ENCODE measurements at regions not wholly inside any gene's neighbourhood (a gene's known extent, or its start where the extent isn't known, plus 50 kb on each side); places are given as distances from the start of the nearest gene placed in this dataset.

- TF ChIP-seq CTCF (conservative IDR thresholded peaks at IDR 0.05): no peak
- H3K27ac ChIP-seq: no peak overlapping the region
These were observed 152.3 kb upstream of the OTX2 start for GRCh38 chr14:56962444-56963080.

DNA sequence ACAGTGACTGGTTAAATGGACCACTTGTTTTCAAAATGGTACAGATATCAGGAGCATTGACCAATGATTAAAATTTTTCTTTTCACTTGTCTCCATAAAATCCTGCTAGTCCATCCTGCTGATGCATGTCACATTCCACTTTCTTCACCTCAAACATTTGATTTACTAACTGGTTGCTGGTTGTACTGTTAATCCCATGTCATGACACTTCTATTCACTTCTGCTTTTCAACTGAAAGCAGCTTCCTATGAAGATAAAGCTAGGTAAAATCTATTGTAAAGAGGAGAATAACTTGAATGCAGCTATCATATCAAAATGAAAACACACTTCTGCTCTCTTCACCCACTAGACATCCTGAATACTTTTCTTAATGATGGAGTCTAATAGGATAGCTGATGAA, 149.6 kb upstream of the OTX2 start:
- no peak for TF ChIP-seq CTCF (conservative IDR thresholded peaks at IDR 0.05)

GRCh38 chr14:56959121-56959520, 148.8 kb upstream of the OTX2 start:
- H3K27ac ChIP-seq: no peak overlapping the region
- TF ChIP-seq CTCF (conservative IDR thresholded peaks at IDR 0.05): no peak

More for the DNA sequence above, 149.6 kb upstream of the OTX2 start:
- H3K27ac ChIP-seq: no peak overlapping the region

DNA sequence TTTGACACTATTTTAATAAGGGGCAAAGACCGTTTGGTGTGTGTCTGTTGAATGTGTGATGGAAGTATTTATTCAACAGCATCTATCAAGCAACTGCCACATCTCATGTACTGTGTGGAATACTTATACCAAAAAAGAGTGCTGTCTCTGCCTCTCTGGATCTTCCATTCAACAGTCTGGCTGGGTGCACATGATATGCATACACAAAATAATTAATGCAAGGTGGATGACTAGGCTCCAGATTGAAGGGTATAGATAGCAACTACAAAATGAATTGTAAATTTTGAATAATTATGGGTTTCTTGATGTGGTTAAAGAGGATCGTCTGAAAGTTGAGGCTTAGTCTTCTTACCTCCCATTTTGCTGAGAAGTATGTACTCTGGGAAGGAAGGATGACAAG, 145.9 kb upstream of the OTX2 start:
- no peak overlapping the region for H3K27ac ChIP-seq
- TF ChIP-seq CTCF (conservative IDR thresholded peaks at IDR 0.05): no peak

- H3K27ac ChIP-seq: no peak overlapping the region
- TF ChIP-seq CTCF (conservative IDR thresholded peaks at IDR 0.05): no peak
These were observed 145.5 kb upstream of the OTX2 start for GRCh38 chr14:56955745-56956144.

DNA sequence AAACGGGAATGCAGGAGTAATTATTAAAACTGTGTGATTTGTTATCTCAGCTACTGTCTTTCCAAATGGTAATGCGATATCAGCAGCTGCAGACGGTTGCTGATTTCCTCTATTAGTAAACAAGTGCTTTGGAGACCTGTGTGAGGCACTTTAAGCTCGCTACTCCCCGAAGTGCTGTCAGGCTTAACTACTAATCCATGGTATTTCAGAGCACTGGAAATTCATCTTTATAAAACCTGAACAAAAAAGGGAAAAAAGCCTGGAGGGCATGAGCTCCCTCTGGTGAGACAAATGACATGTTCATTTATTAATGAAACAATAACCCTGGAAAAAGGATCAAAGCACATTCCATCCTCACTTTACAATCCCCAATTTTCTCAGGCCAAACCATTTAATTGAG, 143.6 kb upstream of the OTX2 start:
- peak; percentile 46 for TF ChIP-seq CTCF (conservative IDR thresholded peaks at IDR 0.05)

GRCh38 chr14:56952766-56953473, 142.6 kb upstream of the OTX2 start:
- no peak for TF ChIP-seq CTCF (conservative IDR thresholded peaks at IDR 0.05)
- H3K27ac ChIP-seq: no peak overlapping the region

More for the DNA sequence above, 143.6 kb upstream of the OTX2 start:
- no peak overlapping the region for H3K27ac ChIP-seq

Measured in VCaP (cell line).